K562 (cell line): ENCODE measurements at regions not wholly inside any gene's neighbourhood (a gene's known extent, or its start where the extent isn't known, plus 50 kb on each side); places are given as distances from the start of the nearest gene placed in this dataset.
"Not testable (repeated sequence)": the region's sequence is repeated elsewhere in the genome, so short reads cannot be mapped to it uniquely, and the experiment has no call there.

ENCODE experiments used
- ATAC-seq: fragments of 200-7000 bp; cut with Tn5 transposase; 3 replicates; pipeline ENCODE4 v1.9.1; 2020; ENCODE audit warnings: moderate library complexity
- BruUV-seq: library from RNA; stranded (reverse); fragments of 400-500 nt; replicated peaks from 2 replicates; lab custom pipeline; 2021; lab: Mats Ljungman, UMichigan
- CTCF ChIA-PET: fragments of 300-600 bp; formaldehyde crosslinking; extraction: SDS; loops from one replicate; lab custom pipeline; 2021; ENCODE audit warnings: low intra/inter-chr PET ratio; lab: Yijun Ruan, JAX
- POLR2A ChIA-PET: fragments of 300-600, 350-650 bp; sonication (Branson Sonifier 250); formaldehyde crosslinking; extraction: SDS; loops from one replicate; lab custom pipeline; 2021; ENCODE audit warnings: antibody characterized with exemption, inconsistent platforms; lab: Yijun Ruan, JAX
- DNase-seq, 4 experiments: peaks; one replicate each; pipeline versions ENCODE4 v3.0.0 to v3.0.0-alpha.2; 2011 to 2018; ENCODE audit warnings: low spot score in 3 of 4, mixed read lengths in 3 of 4; ENCODE audit errors: extremely low read depth in 1 of 4
- FAIRE-seq: peaks from 2 replicates; lab custom pipeline; 2011; peaks lifted over from hg19 to GRCh38; lab: Jason Lieb, UNC
- H2AFZ ChIP-seq: 2 replicates; pipeline ENCODE4 v1.6.0; 2011; ENCODE audit warnings: low read depth, low read length, control low read depth, inconsistent platforms
- H3K27ac ChIP-seq: fragments of 200-600 bp; 3 replicates; pipeline ENCODE4 v1.8.0; 2011; ENCODE audit warnings: low read depth, mild to moderate bottlenecking, control low read depth, inconsistent platforms, low read length, moderate library complexity, mixed read lengths; ENCODE audit errors: extremely low read depth
- H3K27me3 ChIP-seq, 2 experiments: fragments of 300-600 bp in 1 of 2; 2 replicates in 1 of 2; 3 replicates in 1 of 2; pipeline versions ENCODE4 v1.6.0 to v1.8.0; 2011; ENCODE audit warnings: inconsistent platforms in 2 of 2, low read length in 2 of 2, mild to moderate bottlenecking in 1 of 2, mixed read lengths in 1 of 2, moderate library complexity in 1 of 2; ENCODE audit not compliant: control insufficient read depth in 2 of 2, insufficient read depth in 2 of 2
- H3K36me3 ChIP-seq: fragments of 300-600 bp; 3 replicates; pipeline ENCODE4 v1.8.0; 2011; ENCODE audit warnings: mild to moderate bottlenecking, low read length, inconsistent platforms; ENCODE audit not compliant: control insufficient read depth, insufficient read depth
- H3K4me1 ChIP-seq, 2 experiments: fragments of 200-600 bp in 1 of 2; replicated peaks in 1 of 2; 2 replicates in 1 of 2; 3 replicates in 1 of 2; pipeline versions ENCODE4 v1.5.1 to v1.8.0; 2011; ENCODE audit warnings: inconsistent platforms in 2 of 2, low read length in 2 of 2, mild to moderate bottlenecking in 1 of 2, mixed read lengths in 1 of 2, moderate library complexity in 1 of 2; ENCODE audit not compliant: control insufficient read depth in 2 of 2, insufficient read depth in 2 of 2
- H3K4me2 ChIP-seq: 2 replicates; pipeline ENCODE4 v1.6.1; 2011; ENCODE audit warnings: low read length, control low read depth, inconsistent platforms, mixed read lengths; ENCODE audit not compliant: insufficient read depth
- H3K4me3 ChIP-seq: fragments of 200-600 bp; sonication (generic), shearing (Covaris generic); 2 replicates; pipeline ENCODE4 v1.5.1; 2016; ENCODE audit warnings: control low read depth, inconsistent platforms
- H3K79me2 ChIP-seq: fragments of 200-600 bp; 3 replicates; pipeline ENCODE4 v1.8.0; 2011; ENCODE audit warnings: low read length, inconsistent platforms; ENCODE audit not compliant: control insufficient read depth, insufficient read depth
- H3K9ac ChIP-seq, 2 experiments: 2 replicates each; pipeline versions ENCODE4 v1.6.0 to v1.6.1; 2011; ENCODE audit warnings: low read depth in 2 of 2, low read length in 2 of 2, control low read depth in 1 of 2, inconsistent platforms in 1 of 2, mild to moderate bottlenecking in 1 of 2, mixed read lengths in 1 of 2; ENCODE audit not compliant: insufficient read depth in 1 of 2
- H3K9me1 ChIP-seq: one replicate; pipeline ENCODE4 v1.6.0; 2011; ENCODE audit warnings: inconsistent platforms, mild to moderate bottlenecking, low read length, moderate library complexity; ENCODE audit not compliant: control insufficient read depth, insufficient read depth
- H3K9me3 ChIP-seq: replicated peaks from 2 replicates; pipeline ENCODE4 v1.5.1; 2011; ENCODE audit warnings: low read depth, low read length, inconsistent platforms; ENCODE audit not compliant: control insufficient read depth, insufficient read depth
- H4K20me1 ChIP-seq: replicated peaks from 2 replicates; pipeline ENCODE4 v1.6.1; 2011; ENCODE audit warnings: low read length, inconsistent platforms, mixed read lengths; ENCODE audit not compliant: control insufficient read depth, insufficient read depth
- CTCF ChIP-seq, 3 experiments: IDR thresholded peaks in 2 of 3; conservative IDR thresholded peaks in 1 of 3; 2 replicates each; pipeline ENCODE4 v1.5.1; 2011 to 2012; ENCODE audit warnings: low read length in 3 of 3, mild to moderate bottlenecking in 3 of 3, control low read depth in 2 of 3, improper control_type of control experiment in 1 of 3, inconsistent platforms in 1 of 3, low read depth in 1 of 3, mixed read lengths in 1 of 3, moderate library complexity in 1 of 3; ENCODE audit not compliant: insufficient read depth in 2 of 3
- NFE2 ChIP-seq: IDR thresholded peaks from 2 replicates; pipeline ENCODE4 v1.6.1; 2014; ENCODE audit warnings: antibody characterized with exemption, low read depth
- ZNF316 ChIP-seq: fragments of 450-650 bp; IDR thresholded peaks from 2 replicates; pipeline ENCODE4 v1.6.1; 2016
- WGBS: fragments of 100-300 bp; shearing (Covaris generic); methylation state at CpG from one replicate; pipeline ENCODE4 v1.1.6; 2016; ENCODE audit warnings: low coverage, mixed read lengths; ENCODE audit not compliant: insufficient coverage; ENCODE audit errors: missing lambda C conversion rate; 5-methylcytosine and 5-hydroxymethylcytosine counted together
- in situ Hi-C: fragments of 300-500 bp; cut with MboI; formaldehyde crosslinking; loops from 4 replicates; pipeline ENCODE4 v1.15.0; 2018; ENCODE audit warnings: inconsistent platforms, mixed read lengths
- intact Hi-C: fragments of 100-400 bp; cut with micrococcal nuclease; formaldehyde crosslinking; loops from 2 replicates; pipeline ENCODE4 v1.14.2; 2022

- H3K9me3 ChIP-seq, POLR2A ChIA-PET, intact Hi-C loops, CTCF ChIA-PET, H3K27me3 ChIP-seq, H3K9ac ChIP-seq, H3K36me3 ChIP-seq, in situ Hi-C loops, H3K4me2 ChIP-seq, H3K27ac ChIP-seq, H3K9me1 ChIP-seq, H3K4me1 ChIP-seq, H4K20me1 ChIP-seq, H3K4me3 ChIP-seq, BruUV-seq, H2AFZ ChIP-seq, H3K79me2 ChIP-seq: not testable (repeated sequence)
- TF ChIP-seq CTCF (IDR thresholded peaks at IDR 0.05 in 2 of 3, conservative IDR thresholded peaks at IDR 0.05 in 1 of 3; ENCODE audit: insufficient read depth in 2 of 3, low read depth in 1 of 3, low read length in 3 of 3) (peak in 1 of 3 experiments; percentile 8; a peak in 1 of 6 replicates), NFE2 (0 out of 2 replicates have a peak, but pooled peaks have one; percentile 3), ZNF316 (0 out of 2 replicates have a peak, but pooled peaks have one; percentile 12)
- 0% methylated on average over 1 of the region's 1 CpG for WGBS
- DNase-seq, result peak in 1 of 4 experiments; percentile 11
- ATAC-seq, result peak; percentile 77
- peak; percentile 49 for FAIRE-seq
These were observed 82.6 kb upstream of the POMZP3 start for GRCh38 chr7:76709703-76710102.

GRCh38 chr7:76708446-76708845 lies 81.4 kb upstream of the POMZP3 start:
- in situ Hi-C loops, H3K4me3 ChIP-seq, CTCF ChIA-PET, BruUV-seq, ATAC-seq, H3K79me2 ChIP-seq, H3K9ac ChIP-seq, DNase-seq, H3K4me1 ChIP-seq, H3K9me3 ChIP-seq, intact Hi-C loops, H3K9me1 ChIP-seq, H2AFZ ChIP-seq, H3K27ac ChIP-seq, H3K36me3 ChIP-seq, H3K4me2 ChIP-seq, H3K27me3 ChIP-seq, POLR2A ChIA-PET, H4K20me1 ChIP-seq, FAIRE-seq: not testable (repeated sequence)
- WGBS, result 0% methylated on average over 2 of the region's 2 CpGs

- H3K4me1 ChIP-seq, H3K9me3 ChIP-seq, H3K27ac ChIP-seq, FAIRE-seq, H4K20me1 ChIP-seq, DNase-seq, intact Hi-C loops, BruUV-seq, H3K4me3 ChIP-seq, H3K36me3 ChIP-seq, ATAC-seq, H3K27me3 ChIP-seq, H3K9ac ChIP-seq, H2AFZ ChIP-seq, POLR2A ChIA-PET, H3K79me2 ChIP-seq, H3K4me2 ChIP-seq, H3K9me1 ChIP-seq, in situ Hi-C loops, CTCF ChIA-PET: not testable (repeated sequence)
These were observed 76.7 kb upstream of the POMZP3 start for GRCh38 chr7:76703815-76704214.
